ENCODE measurements at regions not wholly inside any gene's neighbourhood (a gene's known extent, or its start where the extent isn't known, plus 50 kb on each side); places are given as distances from the start of the nearest gene placed in this dataset.
"Not testable (repeated sequence)": the region's sequence is repeated elsewhere in the genome, so short reads cannot be mapped to it uniquely, and the experiment has no call there.

- DNase-seq (no peak), ATAC-seq (no peak)
- no peaks in the 10 kb centered on the region for H3K9me3 ChIP-seq (ENCODE audit: control insufficient read depth, low read length, poor library complexity, severe bottlenecking)
- Mint-ChIP-seq H3K4me3 (no peak overlapping the region), H3K27ac (no peak overlapping the region), H3K4me1 (no peaks in the 10 kb centered on the region), H3K36me3 (ENCODE audit: low read depth) (no peaks in the 10 kb centered on the region), H3K27me3 (no peaks in the 10 kb centered on the region)
Measured at GRCh38 chr2:40027968-40028367, 248.9 kb upstream of the THUMPD2 start.

- not testable (repeated sequence) for ATAC-seq; H3K27me3 Mint-ChIP-seq; H3K4me1 Mint-ChIP-seq; H3K4me3 Mint-ChIP-seq; DNase-seq; H3K36me3 Mint-ChIP-seq (ENCODE audit: low read depth); H3K9me3 ChIP-seq (ENCODE audit: control insufficient read depth, low read length, poor library complexity, severe bottlenecking); H3K27ac Mint-ChIP-seq
Measured at GRCh38 chr2:40025276-40025675, 246.2 kb upstream of the THUMPD2 start.

- no peaks in the 10 kb centered on the region for H3K9me3 ChIP-seq (ENCODE audit: control insufficient read depth, low read length, poor library complexity, severe bottlenecking)
- ATAC-seq (no peak), DNase-seq (no peak)
- no peak overlapping the region for H3K4me3 Mint-ChIP-seq
- H3K27ac Mint-ChIP-seq, result no peak overlapping the region
- H3K27me3 Mint-ChIP-seq, result no peaks in the 10 kb centered on the region
- H3K36me3 Mint-ChIP-seq (ENCODE audit: low read depth), result no peaks in the 10 kb centered on the region
- no peaks in the 10 kb centered on the region for H3K4me1 Mint-ChIP-seq
Measured at GRCh38 chr2:40020997-40021396, 241.9 kb upstream of the THUMPD2 start.

GRCh38 chr2:40016151-40016885, 237.3 kb upstream of the THUMPD2 start:
- H3K36me3 Mint-ChIP-seq (ENCODE audit: low read depth), result no peaks in the 10 kb centered on the region
- DNase-seq (no peak), ATAC-seq (no peak)
- H3K27me3 Mint-ChIP-seq, result no peaks in the 10 kb centered on the region
- no peak overlapping the region for H3K4me3 Mint-ChIP-seq
- H3K9me3 ChIP-seq (ENCODE audit: control insufficient read depth, low read length, poor library complexity, severe bottlenecking), result no peaks in the 10 kb centered on the region
- H3K27ac Mint-ChIP-seq, result no peak overlapping the region
- H3K4me1 Mint-ChIP-seq, result no peaks in the 10 kb centered on the region

- H3K4me3 Mint-ChIP-seq; H3K27ac Mint-ChIP-seq; H3K9me3 ChIP-seq (ENCODE audit: control insufficient read depth, low read length, poor library complexity, severe bottlenecking); DNase-seq; ATAC-seq; H3K27me3 Mint-ChIP-seq; H3K4me1 Mint-ChIP-seq; H3K36me3 Mint-ChIP-seq (ENCODE audit: low read depth): not testable (repeated sequence)
Measured at GRCh38 chr2:40013962-40014361, 234.9 kb upstream of the THUMPD2 start.

- Mint-ChIP-seq H3K4me1 (no peaks in the 10 kb centered on the region), H3K4me3 (no peak overlapping the region), H3K27ac (no peak overlapping the region), H3K27me3 (no peaks in the 10 kb centered on the region), H3K36me3 (ENCODE audit: low read depth) (no peaks in the 10 kb centered on the region)
- no peaks in the 10 kb centered on the region for H3K9me3 ChIP-seq (ENCODE audit: control insufficient read depth, low read length, poor library complexity, severe bottlenecking)
- DNase-seq, result no peak
- no peak for ATAC-seq
Measured at GRCh38 chr2:40004336-40004735, 225.3 kb upstream of the THUMPD2 start.

- DNase-seq, result no peak
- no peak overlapping the region for H3K27ac Mint-ChIP-seq
- H3K4me3 Mint-ChIP-seq, result no peak overlapping the region
- H3K36me3 Mint-ChIP-seq (ENCODE audit: low read depth), result no peaks in the 10 kb centered on the region
- H3K27me3 Mint-ChIP-seq, result no peaks in the 10 kb centered on the region
- H3K4me1 Mint-ChIP-seq, result no peaks in the 10 kb centered on the region
- no peaks in the 10 kb centered on the region for H3K9me3 ChIP-seq (ENCODE audit: control insufficient read depth, low read length, poor library complexity, severe bottlenecking)
- ATAC-seq, result no peak
Measured at GRCh38 chr2:40002339-40002738, 223.3 kb upstream of the THUMPD2 start.

- DNase-seq (no peak), ATAC-seq (no peak)
- Mint-ChIP-seq H3K4me3 (no peak overlapping the region), H3K4me1 (no peaks in the 10 kb centered on the region), H3K27ac (no peak overlapping the region), H3K27me3 (no peaks in the 10 kb centered on the region), H3K36me3 (ENCODE audit: low read depth) (no peaks in the 10 kb centered on the region)
- no peaks in the 10 kb centered on the region for H3K9me3 ChIP-seq (ENCODE audit: control insufficient read depth, low read length, poor library complexity, severe bottlenecking)
Measured at GRCh38 chr2:39999864-40000263, 220.8 kb upstream of the THUMPD2 start.

GRCh38 chr2:39998617-39999016, 219.6 kb upstream of the THUMPD2 start:
- no peaks in the 10 kb centered on the region for H3K9me3 ChIP-seq (ENCODE audit: control insufficient read depth, low read length, poor library complexity, severe bottlenecking)
- Mint-ChIP-seq H3K36me3 (ENCODE audit: low read depth) (no peaks in the 10 kb centered on the region), H3K4me1 (no peaks in the 10 kb centered on the region), H3K4me3 (no peak overlapping the region), H3K27me3 (no peaks in the 10 kb centered on the region), H3K27ac (no peak overlapping the region)
- no peak for DNase-seq
- ATAC-seq, result no peak

GRCh38 chr2:39996653-39997080, 217.6 kb upstream of the THUMPD2 start:
- ATAC-seq (no peak), DNase-seq (no peak)
- Mint-ChIP-seq H3K27ac (no peak overlapping the region), H3K27me3 (peaks cover 6% of the 10 kb centered on the region), H3K4me1 (no peaks in the 10 kb centered on the region), H3K36me3 (ENCODE audit: low read depth) (no peaks in the 10 kb centered on the region), H3K4me3 (no peak overlapping the region)
- H3K9me3 ChIP-seq (ENCODE audit: control insufficient read depth, low read length, poor library complexity, severe bottlenecking), result no peaks in the 10 kb centered on the region

- H3K4me1 Mint-ChIP-seq, result no peaks in the 10 kb centered on the region
- no peak overlapping the region for H3K4me3 Mint-ChIP-seq
- no peaks in the 10 kb centered on the region for H3K9me3 ChIP-seq (ENCODE audit: control insufficient read depth, low read length, poor library complexity, severe bottlenecking)
- no peak overlapping the region for H3K27ac Mint-ChIP-seq
- DNase-seq (no peak), ATAC-seq (no peak)
- peaks cover 6% of the 10 kb centered on the region for H3K27me3 Mint-ChIP-seq
- no peaks in the 10 kb centered on the region for H3K36me3 Mint-ChIP-seq (ENCODE audit: low read depth)
Measured at GRCh38 chr2:39995005-39995737, 216.1 kb upstream of the THUMPD2 start.

GRCh38 chr2:39994151-39994550, 215.1 kb upstream of the THUMPD2 start:
- ATAC-seq, result no peak
- H3K36me3 Mint-ChIP-seq (ENCODE audit: low read depth), result no peaks in the 10 kb centered on the region
- no peak overlapping the region for H3K27ac Mint-ChIP-seq
- H3K27me3 Mint-ChIP-seq, result peaks cover 6% of the 10 kb centered on the region
- H3K4me1 Mint-ChIP-seq, result no peaks in the 10 kb centered on the region
- DNase-seq, result no peak
- H3K9me3 ChIP-seq (ENCODE audit: control insufficient read depth, low read length, poor library complexity, severe bottlenecking), result no peaks in the 10 kb centered on the region
- no peak overlapping the region for H3K4me3 Mint-ChIP-seq

- Mint-ChIP-seq H3K27me3 (peaks cover 6% of the 10 kb centered on the region), H3K4me1 (no peaks in the 10 kb centered on the region), H3K27ac (no peak overlapping the region), H3K4me3 (no peak overlapping the region), H3K36me3 (ENCODE audit: low read depth) (no peaks in the 10 kb centered on the region)
- DNase-seq, result no peak
- ATAC-seq, result no peak
- no peaks in the 10 kb centered on the region for H3K9me3 ChIP-seq (ENCODE audit: control insufficient read depth, low read length, poor library complexity, severe bottlenecking)
Measured at GRCh38 chr2:39991298-39991697, 212.2 kb upstream of the THUMPD2 start.

Measured in T-helper 17 cell (primary cell).